A673 (cell line): ENCODE measurements at regions not wholly inside any gene's neighbourhood (a gene's known extent, or its start where the extent isn't known, plus 50 kb on each side); places are given as distances from the start of the nearest gene placed in this dataset.

Experiments used
- EZH2 ChIP-seq: fragments of 200-600 bp; sonication (generic); IDR thresholded peaks from 2 replicates; pipeline ENCODE4 v1.6.1; 2017; ENCODE audit warnings: borderline replicate concordance, low read depth, mild to moderate bottlenecking, mixed read lengths, antibody characterized with exemption, low read length; ENCODE audit not compliant: poor library complexity, severe bottlenecking
- TF ChIP-seq, protein P1 (sequence below): fragments of 300-800, 200-600 bp; sonication (generic); conservative IDR thresholded peaks from 2 replicates; pipeline ENCODE4 v1.5.1; 2017; ENCODE audit warnings: low read depth, mild to moderate bottlenecking, antibody characterized with exemption, low read length, moderate library complexity, mixed read lengths

DNA sequence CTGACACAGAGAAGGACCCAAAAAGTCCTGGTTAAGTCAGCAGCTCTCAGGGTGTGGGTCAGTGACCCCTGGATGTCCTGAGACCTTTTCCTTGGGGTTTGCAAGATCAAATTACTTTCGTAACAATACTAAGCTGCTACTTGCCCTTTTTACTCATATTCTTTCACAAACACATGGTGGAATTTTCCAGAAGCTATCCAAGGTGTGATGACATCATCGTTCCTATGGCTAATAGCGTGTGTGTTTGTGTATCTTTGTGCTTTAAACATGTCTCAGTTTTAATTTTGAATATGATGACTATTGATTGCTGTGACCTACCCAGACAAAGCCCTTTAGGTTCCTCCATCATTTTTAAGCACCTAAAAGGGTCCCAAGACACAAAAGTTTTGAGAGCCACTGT is 176.2 kb downstream of the PHETA1 start:
- no peak for TF ChIP-seq EZH2
- TF ChIP-seq, protein P1, sequence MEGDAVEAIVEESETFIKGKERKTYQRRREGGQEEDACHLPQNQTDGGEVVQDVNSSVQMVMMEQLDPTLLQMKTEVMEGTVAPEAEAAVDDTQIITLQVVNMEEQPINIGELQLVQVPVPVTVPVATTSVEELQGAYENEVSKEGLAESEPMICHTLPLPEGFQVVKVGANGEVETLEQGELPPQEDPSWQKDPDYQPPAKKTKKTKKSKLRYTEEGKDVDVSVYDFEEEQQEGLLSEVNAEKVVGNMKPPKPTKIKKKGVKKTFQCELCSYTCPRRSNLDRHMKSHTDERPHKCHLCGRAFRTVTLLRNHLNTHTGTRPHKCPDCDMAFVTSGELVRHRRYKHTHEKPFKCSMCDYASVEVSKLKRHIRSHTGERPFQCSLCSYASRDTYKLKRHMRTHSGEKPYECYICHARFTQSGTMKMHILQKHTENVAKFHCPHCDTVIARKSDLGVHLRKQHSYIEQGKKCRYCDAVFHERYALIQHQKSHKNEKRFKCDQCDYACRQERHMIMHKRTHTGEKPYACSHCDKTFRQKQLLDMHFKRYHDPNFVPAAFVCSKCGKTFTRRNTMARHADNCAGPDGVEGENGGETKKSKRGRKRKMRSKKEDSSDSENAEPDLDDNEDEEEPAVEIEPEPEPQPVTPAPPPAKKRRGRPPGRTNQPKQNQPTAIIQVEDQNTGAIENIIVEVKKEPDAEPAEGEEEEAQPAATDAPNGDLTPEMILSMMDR: no peak
